RWPE2 (cell line): ENCODE measurements at regions not wholly inside any gene's neighbourhood (a gene's known extent, or its start where the extent isn't known, plus 50 kb on each side); places are given as distances from the start of the nearest gene placed in this dataset.
"Not testable (repeated sequence)": the region's sequence is repeated elsewhere in the genome, so short reads cannot be mapped to it uniquely, and the experiment has no call there.

Experiments used
- ATAC-seq: fragments of 200-7000 bp; cut with Tn5 transposase; 3 replicates; pipeline ENCODE4 v1.9.1; 2021; ENCODE audit warnings: low read depth
- DNase-seq: peaks from one replicate; pipeline ENCODE4 v3.0.0-alpha.2; 2020; ENCODE audit warnings: low spot score
- H3K27ac ChIP-seq: fragments of 450-650 bp; 2 replicates; pipeline ENCODE4 v1.5.1; 2017; ENCODE audit warnings: mild to moderate bottlenecking; ENCODE audit not compliant: poor library complexity, severe bottlenecking
- H3K27me3 ChIP-seq: fragments of 250-450 bp; sonication (Bioruptor Pico); 2 replicates; pipeline ENCODE4 v1.5.1; 2021; ENCODE audit warnings: mild to moderate bottlenecking, moderate library complexity; ENCODE audit not compliant: insufficient read depth, poor library complexity, severe bottlenecking
- H3K36me3 ChIP-seq: fragments of 250-450 bp; sonication (Bioruptor Pico); 2 replicates; pipeline ENCODE4 v1.5.1; 2020; ENCODE audit warnings: low read depth, mild to moderate bottlenecking, moderate library complexity
- H3K4me1 ChIP-seq: fragments of 250-450 bp; sonication (Bioruptor Pico); 2 replicates; pipeline ENCODE4 v1.5.1; 2021; ENCODE audit warnings: mild to moderate bottlenecking, moderate library complexity; ENCODE audit not compliant: insufficient read depth, poor library complexity, severe bottlenecking
- H3K4me3 ChIP-seq: fragments of 250-450 bp; sonication (Bioruptor Pico); 2 replicates; pipeline ENCODE4 v1.5.1; 2021; ENCODE audit warnings: mild to moderate bottlenecking, moderate library complexity; ENCODE audit not compliant: severe bottlenecking
- H3K9me3 ChIP-seq: fragments of 250-450 bp; sonication (Bioruptor Pico); 2 replicates; pipeline ENCODE4 v1.5.1; 2021; ENCODE audit warnings: mild to moderate bottlenecking, moderate library complexity; ENCODE audit not compliant: severe bottlenecking
- CTCF ChIP-seq: fragments of 450-650 bp; IDR thresholded peaks from one replicate; pipeline ENCODE4 v1.5.1; 2017; ENCODE audit warnings: mild to moderate bottlenecking, moderate library complexity; ENCODE audit not compliant: poor library complexity, severe bottlenecking

DNA sequence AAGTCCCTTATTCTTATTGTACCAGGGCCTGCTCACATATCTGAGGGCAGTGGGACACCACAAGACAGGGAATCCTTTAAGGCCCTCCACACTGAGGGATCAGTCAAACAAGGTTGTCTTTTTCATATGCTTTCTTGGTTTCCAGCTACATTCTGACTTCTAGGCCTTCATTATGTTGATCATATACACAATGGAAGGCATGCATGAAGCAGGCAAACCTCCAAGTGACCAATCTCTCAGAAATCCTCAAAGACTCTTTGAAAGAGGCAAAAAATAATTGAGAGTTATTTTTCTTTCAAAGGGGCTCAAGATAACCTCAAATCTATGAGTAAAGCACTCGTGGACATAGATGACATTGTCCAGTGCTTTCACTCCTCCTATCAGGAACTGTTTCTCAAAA, 1195.9 kb upstream of the ACO1 start:
- ATAC-seq: no peak
- Histone ChIP-seq H3K27ac (no peak overlapping the region), H3K9me3 (no peaks in the 10 kb centered on the region), H3K4me3 (no peak overlapping the region), H3K27me3 (no peaks in the 10 kb centered on the region), H3K36me3 (no peaks in the 10 kb centered on the region), H3K4me1 (peaks cover 32% of the 10 kb centered on the region)
- no peak for DNase-seq
- TF ChIP-seq CTCF: no peak

- Histone ChIP-seq H3K4me1 (no peaks in the 10 kb centered on the region), H3K27me3 (no peaks in the 10 kb centered on the region), H3K9me3 (no peaks in the 10 kb centered on the region), H3K36me3 (no peaks in the 10 kb centered on the region), H3K27ac (no peak overlapping the region), H3K4me3 (no peak overlapping the region)
- DNase-seq (peak; percentile 30), ATAC-seq (no peak)
- TF ChIP-seq CTCF: no peak
These were observed 1173.4 kb upstream of the ACO1 start for GRCh38 chr9:31210978-31211570.

- not testable (repeated sequence) for ATAC-seq, H3K9me3 ChIP-seq, H3K27ac ChIP-seq, H3K4me1 ChIP-seq, H3K27me3 ChIP-seq, H3K4me3 ChIP-seq, H3K36me3 ChIP-seq, DNase-seq
These were observed 1154.5 kb upstream of the ACO1 start for GRCh38 chr9:31229976-31230375.

GRCh38 chr9:31232485-31232884, 1152.0 kb upstream of the ACO1 start:
- no peak for TF ChIP-seq CTCF
- Histone ChIP-seq H3K27ac (no peak overlapping the region), H3K4me3 (no peak overlapping the region), H3K27me3 (no peaks in the 10 kb centered on the region), H3K4me1 (no peaks in the 10 kb centered on the region), H3K9me3 (no peaks in the 10 kb centered on the region), H3K36me3 (no peaks in the 10 kb centered on the region)
- no peak for ATAC-seq
- no peak for DNase-seq

- no peak overlapping the region for H3K4me3 ChIP-seq
- no peak overlapping the region for H3K27ac ChIP-seq
- no peaks in the 10 kb centered on the region for H3K9me3 ChIP-seq
- H3K4me1 ChIP-seq: peaks cover 4% of the 10 kb centered on the region
- no peak for TF ChIP-seq CTCF
- no peaks in the 10 kb centered on the region for H3K27me3 ChIP-seq
- ATAC-seq (no peak), DNase-seq (no peak)
- no peaks in the 10 kb centered on the region for H3K36me3 ChIP-seq
These were observed 1148.1 kb upstream of the ACO1 start for GRCh38 chr9:31236344-31236743.
